IPS-11a (cell line): ENCODE measurements at regions not wholly inside any gene's neighbourhood (a gene's known extent, or its start where the extent isn't known, plus 50 kb on each side); places are given as distances from the start of the nearest gene placed in this dataset.
"Not testable (repeated sequence)": the region's sequence is repeated elsewhere in the genome, so short reads cannot be mapped to it uniquely, and the experiment has no call there.

ENCODE experiments used
- H3K4me3 ChIP-seq: one replicate; pipeline ENCODE4 v1.5.1; 2013; ENCODE audit warnings: low read depth, low read length, control low read depth

DNA sequence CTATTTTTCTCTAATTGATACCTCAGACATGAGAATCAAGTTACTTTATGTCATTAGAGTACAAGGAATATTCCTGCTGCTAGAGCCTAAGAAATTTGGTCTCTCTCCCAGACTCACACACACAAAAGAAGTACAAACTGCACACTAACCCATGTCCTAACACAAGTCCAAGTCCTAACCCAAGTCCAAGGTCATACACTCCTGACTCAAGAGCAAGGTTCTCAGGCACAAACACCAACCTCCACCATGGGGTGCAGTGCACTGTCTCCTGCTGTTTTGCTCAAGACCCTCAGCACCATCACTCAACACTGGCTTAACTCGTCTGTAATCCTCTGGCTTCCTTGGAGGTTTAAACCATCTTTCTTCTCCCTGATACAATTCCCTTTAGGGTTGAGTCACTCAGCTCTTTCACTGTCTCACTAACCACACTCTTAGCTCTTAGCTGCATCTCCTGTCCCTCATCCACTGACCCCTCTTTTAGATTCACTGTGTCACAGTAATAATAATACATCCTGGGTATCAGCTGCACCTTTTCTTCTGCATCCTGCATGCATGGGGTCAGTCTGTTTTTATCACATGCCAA is 129.8 kb downstream of the BCL2L11 start:
- H3K4me3 ChIP-seq = no peak overlapping the region

DNA sequence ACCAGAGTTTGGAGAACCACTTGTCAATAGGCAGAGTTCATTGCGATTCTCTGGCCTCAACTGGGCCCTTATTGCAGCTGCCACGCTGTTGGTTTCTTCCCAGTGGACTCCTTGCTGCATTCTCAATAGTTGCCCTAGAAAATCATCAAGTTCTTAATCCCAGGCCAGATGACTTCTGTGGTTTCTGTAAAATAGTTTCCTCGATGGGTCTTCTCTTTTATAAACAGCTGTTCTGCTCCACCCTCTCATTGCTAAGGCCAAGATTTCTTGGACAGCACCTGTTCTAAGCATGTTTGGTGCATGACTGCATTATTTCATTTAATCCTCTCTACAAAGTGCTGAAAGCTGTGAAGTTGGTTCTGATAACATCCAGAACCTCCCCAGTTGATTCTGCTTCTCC is 131.0 kb downstream of the BCL2L11 start:
- H3K4me3 ChIP-seq = no peak overlapping the region

DNA sequence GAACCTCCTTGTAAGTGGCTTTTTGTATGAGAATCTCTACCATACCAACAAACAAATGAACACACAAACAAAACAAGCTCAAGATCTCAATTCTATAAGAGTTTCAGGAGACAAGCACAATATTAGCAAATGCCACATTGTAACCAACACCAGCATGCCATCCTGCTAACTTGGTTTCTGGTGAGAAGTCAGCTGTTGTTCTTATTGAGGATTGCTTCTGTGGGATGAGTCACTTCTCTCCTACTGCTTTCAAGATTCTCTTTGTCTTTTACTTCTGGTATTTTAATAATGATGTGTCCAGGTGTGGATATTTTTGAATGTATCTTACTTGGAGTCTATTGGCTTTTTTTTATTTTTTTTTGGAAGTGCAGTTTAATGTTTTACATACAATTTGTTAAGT is 131.7 kb downstream of the BCL2L11 start:
- H3K4me3 ChIP-seq = no peak overlapping the region

DNA sequence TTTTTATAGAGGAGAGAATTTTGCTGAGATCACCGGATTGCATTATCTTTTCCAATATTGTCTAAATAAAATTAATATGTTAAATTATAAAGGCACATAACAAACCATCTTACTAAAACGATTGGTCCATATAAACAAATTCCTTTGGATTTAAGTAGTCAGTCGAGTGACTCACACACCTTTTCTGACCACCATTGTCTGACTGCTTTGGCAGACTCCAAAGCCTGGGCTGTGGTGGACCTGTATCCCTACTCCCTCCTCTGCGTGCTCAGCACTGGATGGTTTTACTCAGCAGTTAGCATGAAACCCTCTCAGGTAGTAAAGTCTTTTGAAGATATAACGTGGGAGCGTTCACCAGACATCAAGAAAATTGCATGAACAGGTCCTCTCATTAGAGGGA is 134.2 kb downstream of the BCL2L11 start:
- H3K4me3 ChIP-seq = not testable (repeated sequence)

DNA sequence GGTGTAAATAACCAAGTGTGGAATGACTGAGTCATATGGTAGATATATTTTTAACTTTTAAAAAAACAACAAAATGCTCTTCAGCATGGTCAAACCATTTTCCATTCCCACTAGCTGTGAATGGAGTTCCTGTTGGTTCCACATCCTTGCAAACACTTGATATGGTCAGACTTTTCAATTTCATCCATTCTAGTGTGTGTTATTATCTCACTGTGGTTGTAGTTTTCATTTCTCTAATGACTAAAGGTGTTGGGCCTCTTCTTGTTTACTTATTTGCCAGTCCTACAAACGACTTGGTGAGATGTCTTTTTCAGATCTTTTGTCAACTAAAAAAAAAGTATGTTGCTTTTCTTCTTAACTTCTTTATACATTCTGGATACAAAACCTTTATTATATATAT is 135.9 kb downstream of the BCL2L11 start:
- H3K4me3 ChIP-seq = not testable (repeated sequence)

DNA sequence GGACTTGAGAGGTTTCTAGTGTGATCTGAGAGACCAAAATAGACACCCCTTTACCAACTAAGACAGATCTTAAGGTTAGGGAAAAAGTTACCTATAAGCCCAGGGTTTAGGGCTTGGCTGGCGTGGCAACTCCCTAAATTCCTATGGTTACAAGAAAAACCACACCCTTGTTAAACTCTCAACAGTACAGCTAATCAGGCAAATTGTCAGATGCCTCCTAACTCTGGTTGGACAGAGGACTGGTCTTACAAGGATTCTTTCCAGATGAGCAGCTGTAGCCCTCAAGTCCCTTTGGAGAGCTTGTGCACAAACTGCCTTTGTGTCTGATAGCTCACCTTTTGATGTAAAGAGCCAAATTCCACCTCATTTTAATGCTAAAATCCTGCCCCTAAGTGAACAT is 136.9 kb downstream of the BCL2L11 start:
- H3K4me3 ChIP-seq = not testable (repeated sequence)

DNA sequence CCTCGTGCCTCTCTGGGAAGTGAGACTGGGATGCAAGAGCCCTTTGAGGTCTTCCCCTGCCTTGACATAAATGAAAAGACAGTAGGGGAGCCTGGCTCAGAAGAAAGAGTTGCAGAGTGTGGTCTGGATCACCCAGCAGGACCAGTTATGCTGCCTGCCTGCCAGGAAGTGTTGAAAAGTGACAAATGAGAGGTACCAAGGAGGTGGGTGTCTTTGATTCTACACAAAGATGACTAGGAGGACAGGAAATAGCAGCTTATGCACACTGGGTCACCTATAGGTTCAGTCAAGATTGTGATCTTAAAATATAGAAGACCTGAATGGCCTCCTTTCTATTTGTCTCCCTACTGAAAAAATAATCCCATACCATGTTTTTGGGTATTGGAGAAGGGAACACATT is 137.6 kb downstream of the BCL2L11 start:
- H3K4me3 ChIP-seq = not testable (repeated sequence)

DNA sequence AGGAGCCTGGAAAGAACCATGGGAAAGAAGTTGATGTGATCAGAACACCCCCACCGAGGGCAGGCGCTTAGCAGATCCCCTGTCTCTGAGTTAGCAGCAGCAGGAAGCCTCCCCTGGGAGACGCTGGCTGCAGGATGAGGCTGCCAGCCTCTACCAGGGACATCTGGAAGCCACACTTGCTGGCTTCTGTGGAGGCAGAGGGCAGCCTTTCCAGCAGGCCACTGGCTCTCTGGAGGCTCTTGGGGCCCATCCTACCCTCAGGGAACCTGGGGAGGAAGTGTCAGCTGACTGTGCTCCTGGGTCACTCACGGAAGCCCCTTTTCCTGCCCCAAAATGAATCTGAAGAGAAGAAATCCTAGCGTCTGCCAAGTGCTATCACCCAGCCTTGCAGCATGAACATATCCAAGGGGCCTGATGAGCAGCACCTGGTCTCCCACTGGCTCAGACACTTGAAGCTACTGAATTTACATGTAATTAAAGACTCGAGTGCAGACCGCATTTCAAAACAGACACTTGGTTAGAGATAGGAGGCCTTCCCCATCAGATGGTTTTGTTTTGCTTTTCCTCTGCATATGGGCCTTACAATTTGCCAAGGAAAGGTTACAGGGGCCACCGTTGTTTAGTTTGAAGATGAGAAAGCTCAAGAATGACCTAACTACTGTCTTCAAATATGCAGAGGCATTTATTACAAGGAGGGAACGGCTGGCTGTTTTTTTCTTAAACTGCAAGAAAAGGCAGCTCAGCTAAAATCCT is 142.1 kb downstream of the BCL2L11 start:
- not testable (repeated sequence) for H3K4me3 ChIP-seq

DNA sequence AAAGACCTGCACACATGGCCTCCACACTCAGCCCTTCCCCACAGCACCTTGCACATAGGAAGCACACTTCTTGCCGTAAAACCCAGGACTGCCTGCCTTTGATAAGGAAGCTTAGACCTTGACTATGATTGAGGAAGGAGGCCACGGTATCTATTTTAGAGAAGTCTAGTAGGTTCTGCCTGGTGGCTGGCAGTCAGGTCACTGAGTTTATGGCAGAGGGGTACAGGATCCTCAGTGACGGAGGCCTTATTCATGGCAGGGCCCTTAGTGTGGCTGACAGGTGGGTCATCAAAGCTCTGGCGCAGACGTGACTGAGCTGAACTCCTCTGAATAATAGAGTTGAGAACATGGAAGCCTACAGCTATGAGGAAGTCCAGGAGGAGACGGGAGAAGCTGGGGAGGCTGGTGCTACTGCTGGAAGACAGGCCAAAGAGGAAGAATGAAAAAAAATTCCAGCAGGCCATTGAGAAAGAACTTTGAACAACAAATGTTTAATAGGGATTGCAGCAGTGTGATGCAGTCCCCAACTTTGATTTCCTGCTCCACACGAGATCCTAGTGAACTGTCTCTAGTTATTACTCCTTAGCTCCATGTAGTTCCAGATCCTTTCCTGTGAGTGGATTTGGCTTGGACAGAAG is 142.8 kb downstream of the BCL2L11 start:
- not testable (repeated sequence) for H3K4me3 ChIP-seq

DNA sequence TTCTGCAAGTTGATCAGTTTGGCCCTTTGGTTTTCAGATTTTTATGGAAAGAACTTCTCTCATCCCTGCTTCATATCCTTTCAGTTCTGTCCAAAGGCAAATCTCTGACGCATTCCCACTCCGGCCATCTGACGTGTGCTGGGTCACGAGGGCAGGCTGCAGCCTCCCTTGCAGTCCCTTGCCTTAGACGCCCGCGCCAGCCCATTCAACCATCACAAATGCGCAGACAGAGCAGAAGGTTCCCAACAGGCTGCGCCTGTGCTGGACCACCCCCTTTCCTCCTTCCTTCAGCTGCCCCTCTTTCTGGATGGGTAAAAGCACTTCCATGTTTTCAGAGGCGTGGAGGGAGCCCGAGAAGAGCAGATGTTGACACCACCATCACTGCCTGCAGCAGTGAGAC is 144.2 kb downstream of the BCL2L11 start:
- H3K4me3 ChIP-seq = not testable (repeated sequence)

DNA sequence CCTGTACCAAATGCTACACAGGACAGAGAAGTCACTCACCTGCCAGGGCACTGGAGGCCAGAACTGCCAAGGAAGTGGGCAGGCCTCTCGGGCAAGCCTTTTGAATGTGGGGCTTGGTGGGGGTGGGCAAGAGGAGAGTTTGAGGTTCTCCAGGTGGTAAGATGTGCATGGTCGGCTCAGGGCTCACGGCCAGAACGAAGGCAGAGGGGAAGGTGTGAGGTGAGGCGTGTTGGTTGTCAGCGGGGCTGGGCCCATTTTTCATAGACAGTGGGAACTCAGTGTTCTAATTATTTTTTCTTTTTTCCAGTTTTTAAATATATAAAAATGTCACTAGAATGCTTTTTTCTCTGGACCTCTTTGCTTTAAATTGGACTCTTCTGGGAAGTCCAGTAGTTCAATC is 145.8 kb downstream of the BCL2L11 start:
- H3K4me3 ChIP-seq = not testable (repeated sequence)

DNA sequence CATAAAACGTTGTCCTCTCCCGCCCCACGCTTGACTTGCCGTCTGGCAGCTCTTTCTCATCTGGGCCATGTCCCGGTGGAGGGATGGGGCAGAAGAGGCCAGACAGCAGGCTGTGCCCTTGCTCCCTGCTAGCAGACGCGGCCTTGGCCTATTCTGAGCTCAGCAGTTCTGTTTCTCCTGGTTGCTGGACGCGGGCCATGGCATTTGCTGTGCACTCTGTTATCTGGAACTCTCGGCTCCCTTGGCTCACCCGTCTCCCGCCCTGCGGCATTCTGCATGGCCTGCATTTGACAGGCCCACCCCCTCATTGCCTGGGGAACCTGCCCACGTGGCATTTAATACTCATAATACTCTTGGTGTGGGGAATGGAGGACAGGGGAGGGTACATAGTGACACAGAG is 146.3 kb downstream of the BCL2L11 start:
- not testable (repeated sequence) for H3K4me3 ChIP-seq

DNA sequence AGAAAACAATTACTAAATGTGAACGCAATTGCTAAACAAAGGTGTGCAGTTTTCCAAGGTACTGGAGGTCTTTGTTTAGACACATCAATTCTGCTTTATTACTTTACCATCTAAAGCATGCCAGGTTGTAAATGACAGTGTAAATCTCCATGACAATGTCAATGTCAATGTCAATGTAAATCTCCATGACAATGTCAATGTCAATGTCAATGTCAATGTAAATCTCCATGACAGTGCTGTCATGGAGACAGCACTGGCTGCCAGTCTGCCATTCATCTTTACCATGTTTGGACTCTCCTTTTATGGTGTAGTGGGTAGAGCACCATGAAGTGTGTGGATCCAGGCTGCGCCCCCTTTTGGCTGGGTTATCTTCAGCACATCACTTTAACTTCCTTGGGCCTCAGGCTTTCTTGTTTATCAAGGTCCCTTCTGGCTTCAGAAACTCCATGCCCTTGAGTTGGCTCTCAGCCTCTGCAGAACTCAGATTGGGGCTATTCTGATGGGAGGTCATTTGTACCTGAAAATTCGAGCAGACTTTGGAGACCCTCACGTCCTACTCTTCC is 149.1 kb downstream of the BCL2L11 start:
- H3K4me3 ChIP-seq = not testable (repeated sequence)

DNA sequence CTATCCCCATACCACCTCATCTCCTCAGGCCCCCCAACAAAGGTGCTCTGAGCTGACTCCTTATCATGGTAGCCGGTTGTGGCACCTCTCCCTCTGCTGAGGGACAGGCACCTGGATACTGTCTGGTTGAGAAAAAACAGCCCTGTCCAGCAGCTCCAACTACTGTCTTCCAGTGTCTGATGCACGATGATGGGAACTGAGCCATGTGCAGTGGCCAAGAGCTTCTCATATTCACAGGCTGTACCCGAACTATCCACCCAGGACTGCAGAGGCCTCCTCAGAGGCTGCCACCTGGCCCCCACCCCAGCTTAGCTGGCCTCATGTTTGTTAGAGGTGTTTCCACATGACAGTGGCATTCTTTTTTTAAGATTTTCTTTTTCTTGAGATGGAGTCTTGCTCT is 149.9 kb downstream of the BCL2L11 start:
- H3K4me3 ChIP-seq = not testable (repeated sequence)

DNA sequence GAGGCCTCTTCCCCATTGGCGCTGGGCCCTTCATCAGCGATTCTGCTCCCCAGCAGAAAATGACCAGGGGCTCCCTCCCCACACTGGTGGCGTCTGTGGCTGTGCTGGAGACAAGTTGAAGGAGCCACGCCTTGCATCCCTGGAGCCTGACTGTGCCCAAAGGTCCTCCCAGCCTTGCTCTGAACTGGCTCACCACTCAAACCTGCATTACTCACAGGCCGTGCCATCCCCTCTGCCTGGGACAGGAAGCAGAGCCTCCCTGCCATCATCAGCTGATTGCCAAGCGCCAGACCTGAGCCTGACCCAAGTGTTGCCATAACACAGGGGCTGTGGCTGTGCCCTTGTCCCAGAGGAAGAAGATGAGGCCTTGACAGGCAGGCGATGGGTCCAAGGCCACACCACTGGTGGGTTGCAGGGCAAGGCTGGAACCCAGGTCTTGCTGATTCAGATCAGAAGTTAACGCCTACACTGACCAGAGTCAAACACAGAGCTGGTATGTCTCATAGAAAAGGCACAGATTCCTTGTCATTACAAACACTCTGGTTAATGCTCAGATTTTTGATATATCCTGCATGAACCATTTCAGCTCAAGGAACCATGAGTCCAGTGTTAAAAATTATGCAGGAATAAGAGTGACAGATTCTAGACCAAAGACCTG is 151.1 kb downstream of the BCL2L11 start:
- not testable (repeated sequence) for H3K4me3 ChIP-seq

DNA sequence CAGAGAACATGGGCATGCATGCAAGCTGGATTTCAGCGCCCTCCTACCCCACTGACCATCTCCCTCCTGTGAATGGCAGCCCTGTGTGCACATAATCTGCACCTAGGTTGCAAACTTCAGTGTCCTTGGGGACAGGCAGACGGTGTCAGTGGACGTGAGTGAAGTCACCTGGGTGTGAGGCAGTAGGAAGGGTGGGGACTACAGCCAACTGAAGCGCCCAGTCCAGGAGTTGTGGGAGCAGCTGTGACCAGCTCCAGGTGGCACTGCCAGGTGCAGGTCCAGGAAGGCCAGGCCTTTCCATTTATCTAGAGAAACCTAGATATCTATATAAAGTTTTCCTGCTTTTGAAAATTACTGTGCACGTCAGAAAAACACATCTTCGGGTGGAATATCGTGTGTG is 152.3 kb downstream of the BCL2L11 start:
- H3K4me3 ChIP-seq = not testable (repeated sequence)

DNA sequence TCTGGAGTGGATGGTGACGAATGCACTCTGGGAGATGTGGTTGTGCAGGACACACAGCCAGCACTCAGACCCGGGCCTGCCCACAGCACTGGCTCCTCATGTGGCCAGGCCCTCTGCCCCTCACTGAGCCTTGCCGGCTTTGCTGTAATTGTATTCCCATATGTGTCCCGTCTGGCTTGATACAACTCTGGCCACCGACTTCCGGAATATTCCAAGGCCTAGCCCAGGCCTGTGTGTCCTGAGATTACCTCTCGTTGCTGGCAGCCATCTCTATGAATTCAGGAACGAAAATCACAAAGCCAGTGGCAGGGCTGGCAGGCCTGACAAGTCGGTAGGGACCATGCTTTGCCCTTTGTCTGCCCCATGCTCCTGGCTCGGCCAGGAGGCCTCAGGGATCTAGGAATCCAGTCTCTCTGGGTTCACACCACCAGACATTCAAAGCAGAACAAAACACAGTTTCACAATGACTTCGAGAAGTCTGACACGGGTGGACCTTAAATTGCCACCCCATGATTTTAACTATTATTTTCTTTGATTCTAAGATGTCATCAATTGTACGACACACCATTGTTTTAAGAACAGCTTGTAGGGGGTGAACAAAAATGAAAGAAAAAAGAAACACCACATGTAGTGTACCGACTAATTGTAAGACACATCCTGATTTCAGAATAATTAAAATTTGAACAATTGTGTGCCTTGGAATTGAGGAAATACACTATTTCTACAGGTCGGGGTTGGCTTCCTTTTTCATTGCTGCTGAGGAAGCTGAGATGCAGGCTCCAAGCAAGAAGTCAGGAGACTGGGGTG is 154.5 kb downstream of the BCL2L11 start:
- not testable (repeated sequence) for H3K4me3 ChIP-seq

DNA sequence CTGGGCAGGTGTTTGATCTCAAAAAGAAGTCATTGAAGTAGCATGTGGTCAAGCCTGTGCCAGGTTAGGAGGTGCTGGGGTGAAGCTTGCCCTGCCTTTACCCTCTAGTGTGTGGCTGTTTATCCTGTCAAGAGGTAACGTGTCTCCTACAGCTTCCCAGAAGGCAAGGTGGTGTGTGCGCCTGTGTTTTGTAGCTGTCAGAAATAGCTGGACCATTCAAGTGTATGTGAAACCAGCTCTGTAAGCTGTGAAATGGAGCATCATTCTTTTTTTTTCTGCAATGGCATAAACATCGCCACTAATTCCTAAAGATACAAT is 155.1 kb downstream of the BCL2L11 start:
- not testable (repeated sequence) for H3K4me3 ChIP-seq

DNA sequence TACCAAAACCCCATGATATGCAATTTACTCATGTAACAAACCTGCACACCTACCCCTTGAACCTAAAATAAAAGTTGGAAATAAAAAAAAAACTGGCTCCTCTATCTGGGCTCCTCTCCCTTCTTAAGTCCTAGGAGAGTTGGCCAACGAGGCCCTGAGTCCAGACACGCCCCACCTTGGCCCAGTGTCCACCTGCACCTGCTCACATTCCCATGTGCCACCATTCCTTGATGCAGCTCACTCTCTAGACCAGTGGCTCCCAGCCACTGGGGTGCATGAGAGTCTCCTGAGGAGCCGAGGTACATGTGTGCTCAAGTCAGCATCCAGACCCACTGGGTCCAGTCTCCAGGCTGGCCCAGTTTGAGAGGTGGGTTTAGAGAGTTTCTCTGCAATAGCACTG is 157.4 kb downstream of the BCL2L11 start:
- not testable (repeated sequence) for H3K4me3 ChIP-seq

DNA sequence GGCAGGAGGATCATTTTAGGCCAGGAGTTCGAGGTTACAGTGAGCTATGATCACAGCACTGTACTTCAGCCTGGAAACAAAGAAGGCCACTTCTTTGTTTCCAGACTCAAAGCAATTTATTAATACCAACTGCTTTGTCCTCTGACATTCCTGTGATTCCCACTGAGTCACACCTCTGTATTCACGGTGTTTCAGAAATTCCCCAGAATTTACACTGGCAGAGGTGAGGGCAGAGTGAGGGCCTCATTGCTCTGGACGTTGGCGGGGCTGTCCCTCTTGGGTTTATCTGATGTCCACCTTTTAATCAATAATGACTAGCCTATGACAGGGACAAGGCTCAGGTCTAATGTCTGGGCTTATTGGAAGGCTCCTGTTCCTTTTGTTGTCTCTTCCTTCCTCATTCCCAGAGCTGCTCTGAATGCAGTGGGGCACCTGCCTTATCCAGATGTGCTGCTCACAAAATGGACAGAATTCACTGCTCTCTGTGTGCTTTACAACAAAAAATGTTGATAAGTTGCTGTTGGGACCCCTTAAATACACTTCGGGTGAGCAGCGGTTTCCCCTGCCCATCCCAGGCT is 160.1 kb downstream of the BCL2L11 start:
- H3K4me3 ChIP-seq = not testable (repeated sequence)

DNA sequence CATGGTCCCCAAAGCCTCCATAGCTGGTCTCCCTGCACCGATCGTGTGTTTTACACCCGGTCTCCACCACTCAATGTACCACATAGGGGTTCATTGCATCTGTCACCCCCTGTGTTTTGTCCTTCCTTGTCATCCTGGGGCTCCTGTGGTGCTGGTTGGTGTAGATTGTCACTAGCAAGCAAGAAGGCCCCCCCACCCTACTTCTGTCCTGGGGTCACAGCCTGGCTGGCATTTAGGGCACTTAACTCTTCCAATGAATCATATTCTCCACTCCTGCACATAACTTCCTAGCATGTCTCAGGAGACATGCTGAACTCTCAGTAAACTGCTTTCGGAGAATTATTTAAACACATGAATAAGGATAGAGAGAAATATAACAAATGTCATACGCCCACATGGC is 161.4 kb downstream of the BCL2L11 start:
- not testable (repeated sequence) for H3K4me3 ChIP-seq
